Activated naive CD4-positive, alpha-beta T cell treated with anti-CD3 and anti-CD28 coated beads, Interleukin-2, amount 50 U/mL, for 16 hours (primary cell): ENCODE measurements at regions not wholly inside any gene's neighbourhood (a gene's known extent, or its start where the extent isn't known, plus 50 kb on each side); places are given as distances from the start of the nearest gene placed in this dataset.
"Not testable (repeated sequence)": the region's sequence is repeated elsewhere in the genome, so short reads cannot be mapped to it uniquely, and the experiment has no call there.

ENCODE experiments used
- DNase-seq: peaks from one replicate; pipeline ENCODE4 v3.0.0-alpha.2; 2020

DNA sequence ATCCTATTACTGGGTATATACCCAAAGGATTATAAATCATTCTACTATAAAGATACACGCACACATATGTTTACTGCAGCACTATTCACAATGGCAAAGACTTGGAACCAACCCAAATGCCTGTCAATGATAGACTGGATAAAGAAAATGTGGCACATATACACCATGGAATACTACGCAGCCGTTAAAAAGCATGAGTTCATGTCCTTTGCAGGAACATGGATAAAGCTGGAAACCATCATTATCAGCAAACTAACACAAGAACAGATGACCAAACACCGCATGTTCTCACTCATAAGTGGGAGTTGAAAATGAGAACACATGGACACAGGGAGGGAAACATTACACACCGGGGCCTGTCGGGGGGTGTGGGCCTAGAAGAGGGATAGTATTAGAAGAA is 307.4 kb upstream of the TBX18 start:
- not testable (repeated sequence) for DNase-seq

DNA sequence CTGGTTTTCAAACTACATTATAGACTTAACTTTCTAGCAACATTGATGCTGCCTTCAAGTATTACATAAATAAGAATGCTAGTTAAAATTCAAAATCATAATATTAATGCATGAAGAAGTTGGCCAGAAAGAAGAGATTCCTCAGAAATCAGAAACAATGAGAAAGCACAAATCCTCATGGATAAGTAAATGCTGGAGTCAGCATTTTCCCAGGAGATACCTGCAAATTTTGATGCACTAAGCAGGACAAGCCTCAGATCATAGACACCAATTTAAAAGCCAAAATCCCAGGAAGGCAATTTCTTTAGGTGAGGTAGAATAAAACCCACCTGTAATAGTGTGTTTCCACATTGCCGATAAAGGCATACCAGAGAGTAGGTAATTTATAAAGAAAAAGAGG is 305.2 kb upstream of the TBX18 start:
- DNase-seq, result no peak

DNA sequence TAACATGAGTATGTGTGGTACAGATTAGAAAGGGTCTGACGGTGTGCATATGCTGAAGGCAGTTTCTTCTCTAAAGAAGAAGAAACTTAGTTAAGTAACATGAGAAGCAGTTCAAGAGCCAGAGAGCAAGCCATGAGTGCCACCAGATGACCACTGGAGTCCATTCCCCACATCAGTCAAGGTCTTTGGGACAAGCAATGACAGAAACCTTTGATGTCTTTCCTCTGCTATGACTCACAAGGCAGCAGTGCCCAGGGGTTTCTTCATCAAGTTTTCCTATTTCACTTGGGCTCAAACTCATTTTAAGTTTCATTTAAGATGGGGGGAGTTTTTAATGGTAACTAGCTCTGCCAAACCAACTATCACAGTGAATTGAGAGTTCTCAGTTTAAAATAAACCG is 303.8 kb upstream of the TBX18 start:
- no peak for DNase-seq

DNA sequence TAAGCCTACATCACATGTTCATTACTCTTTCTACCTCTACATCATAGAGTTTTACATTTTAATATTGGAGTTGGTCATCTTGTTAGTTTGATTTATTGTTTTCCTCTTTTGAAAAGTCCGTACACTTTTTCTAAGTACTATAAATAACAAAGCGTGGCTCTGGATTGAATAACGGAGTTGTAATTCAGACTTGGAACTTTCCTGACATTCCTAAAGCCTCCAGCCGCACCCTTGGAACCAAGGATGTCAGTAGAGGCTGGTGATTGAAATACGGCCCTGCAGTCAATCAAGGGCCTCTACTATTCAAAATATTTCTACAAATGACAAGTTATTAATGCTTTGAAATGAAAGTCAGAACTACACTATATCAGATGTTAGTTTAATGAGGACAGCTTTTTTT is 301.9 kb upstream of the TBX18 start:
- DNase-seq, result no peak

DNA sequence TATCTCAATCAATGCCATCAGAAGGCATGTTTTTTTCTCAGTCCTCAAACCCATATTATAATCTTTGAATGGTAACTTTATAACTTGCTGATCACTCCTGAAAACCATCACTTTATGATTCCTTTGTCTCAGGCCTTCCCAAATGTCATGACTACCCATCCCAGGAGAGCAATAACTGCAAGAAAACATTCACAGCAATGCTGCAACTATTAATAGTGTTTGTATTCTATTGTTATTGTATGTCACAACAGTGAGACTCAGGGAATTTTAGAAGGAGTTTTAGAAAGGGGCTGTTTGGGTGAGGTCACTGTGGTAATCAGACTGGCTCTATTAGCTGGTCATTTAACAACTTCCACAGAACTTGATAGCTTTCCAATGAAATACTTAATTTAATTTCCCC is 301.4 kb upstream of the TBX18 start:
- DNase-seq, result no peak

DNA sequence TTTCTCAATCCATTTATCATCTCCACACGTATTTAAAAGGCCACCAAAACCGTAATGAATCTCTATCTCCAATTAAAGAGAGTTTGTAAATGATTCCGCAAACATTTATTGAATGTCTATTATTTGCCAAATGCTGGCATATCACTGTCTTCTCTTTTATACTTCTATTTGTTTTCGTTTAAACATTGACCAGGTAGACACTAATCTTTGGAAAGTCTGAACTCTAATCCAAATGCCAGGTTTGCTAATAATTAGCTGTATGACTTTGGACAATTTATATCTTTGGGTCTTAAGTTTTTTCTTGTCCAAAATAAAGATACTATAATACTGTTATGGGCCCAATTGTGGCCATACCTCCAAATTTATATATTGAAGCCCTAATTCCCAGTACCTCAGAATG is 299.2 kb upstream of the TBX18 start:
- no peak for DNase-seq

DNA sequence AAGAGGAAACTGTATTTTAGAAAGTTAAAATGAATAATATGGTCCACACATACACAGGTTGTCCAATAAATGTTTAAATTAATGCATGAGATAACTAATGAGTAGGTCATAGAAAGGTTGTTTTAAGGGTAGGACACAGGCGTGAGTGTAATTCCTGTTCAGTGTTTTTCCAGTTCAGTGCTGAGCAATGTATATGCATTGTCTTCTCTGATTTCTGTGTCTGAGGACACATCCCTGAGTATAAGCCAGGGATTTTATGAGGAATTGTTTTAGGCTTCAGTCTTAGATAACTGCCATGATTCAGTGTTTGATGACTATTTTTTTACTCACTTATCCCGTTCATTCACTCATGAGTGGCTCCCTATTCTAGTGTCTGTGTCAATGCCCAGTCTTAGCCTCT is 298.5 kb upstream of the TBX18 start:
- DNase-seq, result no peak

DNA sequence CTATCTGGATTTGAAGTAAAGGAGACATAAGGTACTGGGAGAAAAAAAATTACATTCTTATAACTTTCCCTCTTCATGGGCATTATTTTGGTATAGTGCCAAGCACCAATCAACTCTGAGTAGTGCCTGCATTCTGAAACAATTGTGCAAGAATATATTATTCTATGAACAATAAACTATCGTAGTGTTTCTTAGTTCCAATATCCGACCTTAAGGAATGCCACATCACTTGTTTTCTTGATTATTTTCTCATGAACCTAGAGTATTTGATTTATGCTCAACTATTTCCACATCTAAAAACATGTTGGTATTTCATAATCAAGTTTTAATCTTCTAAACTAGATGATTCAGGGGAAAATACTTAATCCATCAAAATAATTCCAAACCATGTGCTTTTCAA is 294.4 kb upstream of the TBX18 start:
- no peak for DNase-seq

DNA sequence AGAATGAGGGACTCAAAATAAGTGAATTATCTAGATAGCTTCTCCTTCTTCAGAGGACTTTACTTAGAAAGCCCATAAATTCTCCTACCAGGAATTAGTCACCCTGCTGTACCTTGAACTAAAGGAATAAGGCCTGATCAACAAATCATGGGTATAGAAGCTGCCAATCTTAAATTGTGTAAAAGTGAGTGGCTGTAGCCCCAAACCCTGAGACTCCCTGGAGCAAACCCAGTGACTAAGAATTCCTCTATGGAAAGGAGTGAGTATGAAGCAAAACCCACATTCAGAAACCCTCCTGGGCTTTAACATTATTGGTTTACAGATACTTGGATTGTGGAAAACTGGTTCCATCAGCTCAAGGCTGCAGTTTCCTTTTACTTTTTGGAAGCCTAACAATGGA is 285.8 kb upstream of the TBX18 start:
- no peak for DNase-seq

DNA sequence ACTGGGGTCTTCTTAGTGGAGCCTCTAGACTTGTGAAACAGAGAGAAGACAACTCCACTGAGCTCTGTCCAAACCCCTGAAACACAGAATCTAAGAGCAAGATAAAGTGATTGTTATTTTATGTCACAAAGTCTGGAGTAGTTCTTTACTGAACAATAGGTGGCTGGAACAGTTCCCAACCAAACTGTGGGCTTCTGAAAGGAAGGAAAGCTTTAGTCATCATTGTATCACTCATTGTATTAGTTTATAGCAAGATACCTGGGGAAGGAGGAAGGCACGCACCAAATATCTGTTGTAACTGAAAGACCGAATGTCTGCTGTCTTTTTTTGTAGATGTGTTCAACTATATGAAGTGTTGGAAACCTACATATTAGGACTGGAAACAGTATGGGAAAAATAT is 284.9 kb upstream of the TBX18 start:
- DNase-seq, result no peak

DNA sequence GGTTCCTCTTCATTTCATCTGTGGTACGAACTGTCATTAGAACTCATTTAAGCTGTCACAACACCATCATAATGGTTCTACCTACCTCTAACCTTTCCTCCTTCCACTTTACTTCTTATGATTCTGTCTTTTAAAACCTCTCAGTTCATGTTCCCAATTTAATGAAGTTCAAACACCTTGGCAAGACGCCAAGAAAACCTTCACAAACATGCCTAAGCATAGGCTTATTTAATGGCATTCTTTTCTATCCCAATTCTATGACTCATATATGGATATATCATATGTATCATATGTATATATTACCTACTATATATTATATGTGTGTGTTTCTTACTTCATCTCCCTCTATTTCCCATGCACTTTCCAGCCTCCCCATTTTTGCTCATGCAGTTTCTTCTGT is 283.4 kb upstream of the TBX18 start:
- no peak for DNase-seq

DNA sequence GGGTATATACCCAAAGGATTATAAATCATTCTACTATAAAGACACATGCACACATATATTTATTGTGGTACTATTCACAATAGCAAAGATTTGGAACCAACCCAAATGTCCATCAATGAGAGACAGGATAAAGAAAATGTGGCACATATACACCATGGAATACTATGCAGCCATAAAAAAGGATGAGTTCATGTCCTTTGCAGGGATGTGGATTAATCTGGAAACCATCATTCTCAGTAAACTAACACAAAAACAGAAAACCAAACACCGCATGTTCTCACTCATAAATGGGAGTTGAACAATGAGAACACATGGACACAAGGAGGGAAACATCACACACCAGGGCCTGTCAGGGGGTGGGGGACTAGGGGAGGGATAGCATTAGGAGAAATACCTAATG is 281.4 kb upstream of the TBX18 start:
- not testable (repeated sequence) for DNase-seq

DNA sequence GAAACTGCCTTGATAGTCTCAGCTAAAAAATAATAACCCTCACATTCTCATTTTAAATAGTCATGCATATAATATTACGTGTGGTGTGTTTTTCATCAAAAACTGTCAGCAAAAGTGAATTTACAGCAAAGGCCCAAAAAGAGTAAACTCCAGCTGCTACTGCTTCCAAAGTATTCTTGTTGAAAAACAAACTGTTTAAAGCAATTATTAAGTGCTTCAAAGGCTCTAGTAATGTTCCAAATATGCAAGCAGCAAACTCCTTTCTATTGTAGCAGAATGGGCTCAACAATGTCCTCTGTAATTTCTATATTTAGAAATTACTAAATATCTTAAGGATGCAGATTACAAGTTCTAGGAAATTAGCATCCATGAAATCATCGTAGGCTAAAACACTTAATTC is 280.0 kb upstream of the TBX18 start:
- DNase-seq, result no peak

DNA sequence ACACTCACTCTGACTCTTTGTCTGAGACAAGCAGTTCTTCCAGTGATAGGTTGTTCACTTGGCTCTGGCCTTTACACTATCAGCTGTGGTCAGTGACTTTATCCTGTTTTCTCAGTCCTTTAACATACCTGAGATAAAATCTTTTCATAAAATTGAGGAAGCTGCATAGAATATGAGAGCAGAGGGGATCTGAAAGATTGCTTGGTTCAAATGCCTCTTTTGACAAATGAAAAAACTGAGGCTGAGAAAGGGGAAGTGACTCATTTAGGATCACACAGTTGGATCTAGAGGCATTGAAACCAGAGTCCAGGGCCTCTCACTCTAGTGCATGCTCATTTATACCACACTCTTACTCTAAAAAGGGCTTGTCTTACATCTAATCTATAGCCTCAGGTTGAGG is 277.0 kb upstream of the TBX18 start:
- no peak for DNase-seq

DNA sequence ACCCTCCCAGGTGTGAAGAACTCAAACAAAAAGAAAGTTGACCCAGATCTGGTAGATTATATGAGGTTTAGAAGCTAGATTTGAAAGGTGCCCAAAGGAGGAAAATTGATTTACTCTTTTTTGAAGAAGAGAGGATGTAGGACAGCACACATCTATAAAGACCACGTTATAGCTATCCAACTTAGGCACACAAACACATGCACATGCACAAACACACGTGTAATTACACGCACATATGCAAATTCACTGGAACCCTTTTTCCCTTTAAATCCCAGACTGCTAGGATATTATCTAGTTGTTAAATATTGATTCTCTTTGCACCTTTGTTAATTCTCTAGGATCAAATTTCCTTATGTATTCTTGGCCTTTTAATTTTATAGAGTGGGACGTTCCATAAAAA is 272.8 kb upstream of the TBX18 start:
- DNase-seq, result no peak

DNA sequence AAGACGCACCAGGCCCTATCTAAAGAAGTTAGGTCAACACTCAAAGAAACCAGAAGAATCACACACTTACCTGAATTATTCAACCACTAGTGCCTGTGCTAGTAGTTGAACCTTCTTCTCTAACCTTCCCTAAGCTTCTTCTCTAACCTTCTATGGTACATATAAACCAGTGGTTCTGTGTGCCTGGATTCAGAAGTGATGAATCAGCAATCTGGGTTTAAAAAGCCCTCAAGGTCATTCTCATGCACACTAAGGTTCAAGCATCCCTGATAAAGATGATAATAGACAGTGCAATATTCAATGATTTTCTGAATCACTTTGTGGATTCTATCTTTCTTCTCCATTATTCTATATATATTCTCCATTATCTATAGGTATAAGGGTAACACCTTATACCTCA is 271.4 kb upstream of the TBX18 start:
- no peak for DNase-seq

DNA sequence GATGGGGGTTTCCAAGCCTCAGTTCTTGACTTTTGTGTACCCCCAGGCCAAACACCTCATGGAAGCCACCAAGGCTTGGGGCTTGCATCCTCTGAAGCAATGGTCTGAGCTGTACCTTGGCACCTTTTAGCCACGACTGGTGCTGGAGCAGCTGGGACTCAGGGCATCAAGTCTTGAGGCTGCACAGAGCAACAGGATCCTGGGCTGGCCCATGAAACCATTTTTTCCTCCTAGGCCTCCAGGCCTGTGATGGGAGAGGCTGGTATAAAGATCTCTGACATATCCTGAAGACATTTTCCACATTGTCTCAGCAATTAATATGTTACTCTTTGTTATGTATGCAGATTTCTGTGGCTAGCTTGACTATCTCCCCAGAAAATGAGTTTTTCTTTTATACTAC is 269.1 kb upstream of the TBX18 start:
- no peak for DNase-seq

DNA sequence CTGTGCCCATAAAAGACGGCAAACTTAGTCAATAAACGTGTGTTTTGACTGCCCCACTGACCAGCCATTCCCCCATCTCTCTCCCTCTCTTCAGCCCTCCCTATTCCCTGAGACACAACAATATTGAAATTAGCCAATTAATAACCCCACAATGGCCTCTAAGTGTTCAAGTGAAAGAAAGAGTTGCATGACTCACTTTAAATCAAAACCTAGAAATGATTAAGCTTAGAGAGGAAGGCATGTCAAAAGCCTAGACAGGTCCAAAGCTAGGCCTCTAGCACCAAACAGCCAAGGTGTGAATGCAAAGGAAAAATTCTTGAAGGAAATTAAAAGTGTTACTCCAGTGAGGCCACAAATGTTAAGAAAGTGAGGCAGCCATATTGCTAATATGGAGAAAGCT is 261.6 kb upstream of the TBX18 start:
- no peak for DNase-seq

DNA sequence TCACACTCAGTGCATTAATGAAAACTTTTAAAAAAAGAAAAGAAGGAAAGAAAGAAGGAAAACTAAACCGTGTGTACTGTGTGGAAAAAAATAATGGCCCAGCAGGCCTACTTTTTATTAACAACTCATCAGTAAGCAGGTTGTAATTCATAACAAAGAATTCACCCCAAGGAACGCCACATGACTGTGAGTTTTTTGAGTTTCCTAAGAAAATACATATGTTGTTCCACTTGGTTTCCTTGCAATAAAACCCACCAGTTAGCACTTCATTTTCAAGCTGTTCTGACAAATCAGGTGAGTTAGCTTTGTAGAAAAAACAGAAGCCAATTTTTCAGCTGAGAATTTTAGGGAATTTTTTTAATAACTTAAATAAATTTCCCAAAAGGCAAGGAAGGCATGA is 259.3 kb upstream of the TBX18 start:
- DNase-seq, result no peak

DNA sequence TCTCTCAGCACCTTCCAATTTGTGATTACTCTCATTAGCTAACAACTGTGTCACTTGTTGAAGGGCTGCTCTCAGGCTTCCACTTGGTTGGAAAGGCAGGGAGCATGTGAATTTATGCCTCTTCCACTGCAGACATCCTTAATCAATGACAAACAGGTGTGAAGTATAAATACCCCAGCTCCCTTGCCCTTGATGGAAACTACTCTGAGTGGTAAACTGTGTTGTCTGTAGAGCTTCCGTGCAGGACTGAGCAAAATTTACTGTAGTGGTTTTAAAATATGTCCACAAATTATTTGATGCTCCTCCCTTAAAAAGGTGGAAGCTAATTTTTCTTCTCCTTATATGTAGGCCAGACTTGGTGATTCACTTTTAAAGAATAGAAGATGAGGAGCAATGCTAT is 253.0 kb upstream of the TBX18 start:
- DNase-seq, result no peak

DNA sequence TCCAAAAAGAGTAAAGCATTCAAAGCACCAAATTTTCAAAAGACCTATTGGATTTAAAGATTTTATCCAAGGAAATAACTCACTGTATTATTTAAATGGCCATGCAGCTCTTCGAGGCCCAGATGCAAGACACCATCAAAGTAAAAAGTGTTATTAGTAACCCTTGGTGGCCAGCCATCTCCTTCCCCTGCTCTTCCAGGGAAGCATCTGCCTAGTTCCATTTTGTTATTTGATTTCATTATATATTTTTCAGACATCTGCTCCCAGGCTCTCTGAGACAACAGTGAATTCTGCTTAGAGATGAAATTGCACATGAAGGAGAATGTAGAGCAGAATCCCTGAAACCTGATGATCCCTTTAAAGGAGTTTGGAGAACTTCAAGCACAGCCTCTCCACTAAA is 252.3 kb upstream of the TBX18 start:
- no peak for DNase-seq

DNA sequence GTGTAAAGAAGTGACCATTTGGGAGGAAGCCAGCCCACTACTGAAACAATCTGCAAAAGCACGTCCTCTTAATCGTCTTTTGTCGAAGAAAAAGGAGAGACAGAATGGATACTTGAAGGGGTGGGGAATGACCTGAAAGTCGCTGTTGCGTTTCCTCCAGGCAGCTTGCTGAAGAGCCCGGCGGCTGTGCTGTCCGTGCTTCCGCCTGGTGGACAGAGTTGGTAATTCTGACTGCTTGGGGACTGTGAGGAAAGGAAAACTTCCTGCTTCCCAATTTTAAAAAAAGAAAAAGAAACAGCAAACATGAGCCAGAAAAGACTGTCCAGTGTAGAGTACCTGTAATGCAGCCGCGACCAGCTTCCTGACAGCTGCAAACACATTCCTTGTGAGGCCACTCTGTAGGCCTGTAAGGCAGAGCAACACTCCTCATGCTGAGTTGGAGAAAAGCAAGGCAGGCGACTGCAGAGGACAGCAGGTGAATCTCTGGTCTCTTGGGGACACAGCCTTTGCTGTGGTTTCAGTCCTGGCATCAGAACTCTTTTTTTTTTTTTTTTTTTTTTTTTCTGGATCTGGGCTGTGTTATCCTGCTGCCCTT is 251.1 kb upstream of the TBX18 start:
- DNase-seq, result no peak

DNA sequence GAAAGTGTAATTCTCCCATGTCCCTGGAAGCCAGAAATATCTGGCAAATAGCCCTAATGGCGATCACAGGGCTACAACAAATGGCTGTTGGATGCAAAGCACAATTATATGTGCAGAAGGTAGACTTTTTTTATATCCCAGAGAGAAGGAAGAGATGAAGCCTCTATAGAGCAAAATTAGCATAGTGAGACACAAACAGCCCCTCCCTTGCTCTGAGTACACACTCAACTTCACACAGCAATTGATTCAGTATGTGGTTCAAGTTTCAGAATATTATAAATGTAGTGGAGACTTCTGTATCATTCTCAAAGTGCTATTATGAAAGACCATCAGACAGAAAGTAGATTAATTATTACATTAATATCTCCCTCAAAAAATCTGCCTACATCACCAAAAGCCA is 246.5 kb upstream of the TBX18 start:
- DNase-seq, result no peak

DNA sequence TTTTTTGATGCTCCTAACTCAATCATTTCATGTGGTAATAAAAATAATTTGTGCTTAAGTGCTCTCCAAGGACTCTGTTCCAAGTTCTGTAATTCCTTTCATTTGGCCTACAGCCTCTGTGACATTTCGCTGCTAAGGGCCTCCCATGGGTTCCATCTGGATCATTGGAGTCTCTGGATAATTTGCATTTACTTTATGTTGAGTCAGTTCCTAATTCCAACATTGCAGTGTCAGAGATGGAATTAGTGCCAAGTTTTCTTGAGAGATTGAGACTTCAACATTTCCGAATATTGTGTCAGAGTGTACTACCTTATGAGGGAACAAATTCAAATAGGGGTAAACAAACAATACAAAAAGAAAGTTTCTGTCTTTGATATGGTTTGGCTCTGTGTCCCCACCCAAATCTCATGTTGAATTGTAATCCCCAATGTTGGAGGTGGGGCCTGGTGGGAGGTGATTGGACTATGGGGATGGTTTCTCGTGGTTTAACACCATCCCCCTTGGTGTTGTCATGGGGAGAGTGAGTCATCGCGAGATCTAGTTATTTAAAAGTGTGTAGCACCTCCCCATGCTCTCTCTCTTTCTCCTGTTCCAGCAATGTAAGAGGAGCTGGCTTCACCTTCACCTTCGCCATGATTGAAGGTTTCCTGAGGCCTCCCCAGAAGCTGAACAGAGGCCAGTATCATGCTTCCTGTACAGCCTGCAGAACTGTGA is 244.1 kb upstream of the TBX18 start:
- DNase-seq, result no peak

DNA sequence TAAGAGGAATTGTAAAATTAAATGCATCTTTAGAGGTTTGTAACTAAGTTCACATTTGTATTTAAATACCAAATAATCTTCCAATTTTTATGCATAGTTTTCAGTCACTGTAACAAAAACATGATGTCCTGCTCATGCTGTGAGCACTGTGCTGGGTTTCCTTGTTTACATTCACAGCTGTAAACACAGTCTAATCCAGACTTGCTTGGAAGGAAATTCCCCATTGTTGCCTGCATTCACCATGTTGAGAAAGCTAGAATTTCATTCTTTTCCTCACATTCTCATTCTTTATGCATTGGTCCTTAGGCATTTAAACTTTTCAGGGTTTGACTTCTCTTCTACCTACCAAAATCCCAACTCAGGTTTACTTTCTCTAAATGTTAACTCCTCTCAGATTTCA is 242.0 kb upstream of the TBX18 start:
- no peak for DNase-seq
